Loucy (cell line): ENCODE measurements at regions not wholly inside any gene's neighbourhood (a gene's known extent, or its start where the extent isn't known, plus 50 kb on each side); places are given as distances from the start of the nearest gene placed in this dataset.

Experiments used
- EZH2phosphoT487 ChIP-seq: fragments of 200-600 bp; IDR thresholded peaks from 2 replicates; pipeline ENCODE4 v1.6.1; 2018; ENCODE audit warnings: antibody characterized with exemption, mild to moderate bottlenecking, moderate library complexity, borderline replicate concordance
- TF ChIP-seq, protein P1 (sequence below): fragments of 200-600 bp; sonication (generic); conservative IDR thresholded peaks from 2 replicates; pipeline ENCODE4 v1.5.1; 2014; ENCODE audit warnings: mild to moderate bottlenecking, antibody characterized with exemption, low read length

DNA sequence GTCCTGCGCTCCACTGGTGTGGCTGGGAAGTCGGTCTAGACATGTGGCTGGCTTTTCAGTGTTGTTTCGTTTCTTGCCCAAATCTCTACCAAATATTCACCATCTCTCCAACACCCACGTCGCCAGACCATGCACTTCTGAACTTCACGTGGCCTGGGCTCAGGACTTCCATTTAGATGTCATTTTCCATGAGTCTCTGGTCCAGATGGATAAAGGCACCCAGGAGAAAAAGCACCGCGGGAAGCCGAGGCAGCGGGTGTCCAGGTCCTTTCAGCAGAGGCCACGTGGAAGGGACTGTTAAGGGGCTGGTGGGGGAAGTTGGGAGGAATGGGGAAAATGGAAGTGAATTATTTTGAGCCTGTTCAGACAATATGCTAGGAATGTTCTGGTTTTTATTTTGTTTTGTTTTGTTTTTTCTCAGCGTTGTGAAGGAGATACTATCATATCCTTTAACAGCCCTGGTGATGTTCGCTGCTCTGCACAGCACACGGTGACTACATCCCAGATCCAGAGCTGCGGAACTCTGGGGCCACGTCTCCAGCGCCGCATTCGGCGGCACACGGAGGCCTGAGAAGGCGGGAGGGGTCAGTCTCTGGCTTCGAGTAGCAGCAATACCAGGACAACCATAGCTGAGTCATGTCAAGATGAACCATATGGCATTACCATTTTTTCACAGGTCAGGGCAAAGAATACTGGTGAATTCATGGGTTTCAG, 230.3 kb downstream of the THBS2 start:
- TF ChIP-seq, protein P1, sequence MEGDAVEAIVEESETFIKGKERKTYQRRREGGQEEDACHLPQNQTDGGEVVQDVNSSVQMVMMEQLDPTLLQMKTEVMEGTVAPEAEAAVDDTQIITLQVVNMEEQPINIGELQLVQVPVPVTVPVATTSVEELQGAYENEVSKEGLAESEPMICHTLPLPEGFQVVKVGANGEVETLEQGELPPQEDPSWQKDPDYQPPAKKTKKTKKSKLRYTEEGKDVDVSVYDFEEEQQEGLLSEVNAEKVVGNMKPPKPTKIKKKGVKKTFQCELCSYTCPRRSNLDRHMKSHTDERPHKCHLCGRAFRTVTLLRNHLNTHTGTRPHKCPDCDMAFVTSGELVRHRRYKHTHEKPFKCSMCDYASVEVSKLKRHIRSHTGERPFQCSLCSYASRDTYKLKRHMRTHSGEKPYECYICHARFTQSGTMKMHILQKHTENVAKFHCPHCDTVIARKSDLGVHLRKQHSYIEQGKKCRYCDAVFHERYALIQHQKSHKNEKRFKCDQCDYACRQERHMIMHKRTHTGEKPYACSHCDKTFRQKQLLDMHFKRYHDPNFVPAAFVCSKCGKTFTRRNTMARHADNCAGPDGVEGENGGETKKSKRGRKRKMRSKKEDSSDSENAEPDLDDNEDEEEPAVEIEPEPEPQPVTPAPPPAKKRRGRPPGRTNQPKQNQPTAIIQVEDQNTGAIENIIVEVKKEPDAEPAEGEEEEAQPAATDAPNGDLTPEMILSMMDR: no peak
- TF ChIP-seq EZH2phosphoT487: no peak
